Gastrocnemius medialis (tissue), 4 donors: ENCODE measurements at regions not wholly inside any gene's neighbourhood (a gene's known extent, or its start where the extent isn't known, plus 50 kb on each side); places are given as distances from the start of the nearest gene placed in this dataset.

Experiments
- ATAC-seq, 2 donors: fragments of 150-250 bp; one replicate each; pipeline ENCODE4 v1.9.1; 2016
- DNase-seq, 2 donors: peaks; one replicate each; pipeline ENCODE4 v3.0.0-alpha.2; 2019
- H3K27ac ChIP-seq, 4 donors: fragments of 200-600 bp; sonication (generic); 1 replicate in 1 of 4; 2 replicates in 3 of 4; pipeline ENCODE4 v1.5.1; 2016 to 2018; ENCODE audit warnings: mild to moderate bottlenecking in 2 of 4, moderate library complexity in 1 of 4
- H3K27me3 ChIP-seq, 3 donors: fragments of 200-600 bp; sonication (generic) in 2 of 3; 1 replicate in 1 of 3; 2 replicates in 2 of 3; pipeline versions ENCODE4 v1.5.1 to v1.6.0; 2016 to 2019; ENCODE audit warnings: mild to moderate bottlenecking in 1 of 3, moderate library complexity in 1 of 3
- H3K36me3 ChIP-seq, 2 donors: fragments of 200-600 bp; sonication (generic) in 1 of 2; one replicate each; pipeline ENCODE4 v1.5.1; 2017 to 2018
- H3K4me1 ChIP-seq, 2 donors: fragments of 200-600 bp; sonication (generic) in 1 of 2; one replicate each; pipeline ENCODE4 v1.5.1; 2016 to 2017; ENCODE audit warnings: mild to moderate bottlenecking in 2 of 2
- H3K4me3 ChIP-seq, 4 donors: fragments of 200-600 bp; sonication (generic) in 3 of 4; 1 replicate in 1 of 4; 2 replicates in 3 of 4; pipeline ENCODE4 v1.5.1; 2016 to 2019; ENCODE audit warnings: mild to moderate bottlenecking in 2 of 4
- H3K9me3 ChIP-seq, 3 donors: fragments of 200-600 bp; sonication (generic) in 2 of 3; 1 replicate in 1 of 3; 2 replicates in 2 of 3; pipeline ENCODE4 v1.5.1; 2016 to 2019
- POLR2A ChIP-seq, 2 donors: fragments of 450-650 bp; IDR thresholded peaks; one replicate each; pipeline ENCODE4 v1.6.1; 2017; ENCODE audit warnings: antibody characterized with exemption in 2 of 2, mild to moderate bottlenecking in 2 of 2, moderate library complexity in 2 of 2
- in situ Hi-C, 4 donors: fragments of 200-750 bp; cut with MboI; loops; one replicate each; pipeline versions ENCODE4 v1.15.0 to v1.8.0; 2017; ENCODE audit warnings: low sequenced_read_pairs in 4 of 4
- intact Hi-C: fragments of 100-400 bp; cut with DNase I; formaldehyde crosslinking; loops from one replicate; pipeline ENCODE4 v1.15.1; 2023; ENCODE audit warnings: low total_unique reads
- TF ChIP-seq, protein P1 (sequence below), 5 experiments: fragments of 450-650 bp in 3 of 5; fragments of 200-600 bp in 2 of 5; sonication (generic) in 2 of 5; IDR thresholded peaks in 4 of 5; conservative IDR thresholded peaks in 1 of 5; 1 replicate in 4 of 5; 2 replicates in 1 of 5; pipeline ENCODE4 v1.5.1; 2016 to 2019; ENCODE audit warnings: antibody characterized with exemption in 5 of 5, mild to moderate bottlenecking in 3 of 5, moderate library complexity in 3 of 5

DNA sequence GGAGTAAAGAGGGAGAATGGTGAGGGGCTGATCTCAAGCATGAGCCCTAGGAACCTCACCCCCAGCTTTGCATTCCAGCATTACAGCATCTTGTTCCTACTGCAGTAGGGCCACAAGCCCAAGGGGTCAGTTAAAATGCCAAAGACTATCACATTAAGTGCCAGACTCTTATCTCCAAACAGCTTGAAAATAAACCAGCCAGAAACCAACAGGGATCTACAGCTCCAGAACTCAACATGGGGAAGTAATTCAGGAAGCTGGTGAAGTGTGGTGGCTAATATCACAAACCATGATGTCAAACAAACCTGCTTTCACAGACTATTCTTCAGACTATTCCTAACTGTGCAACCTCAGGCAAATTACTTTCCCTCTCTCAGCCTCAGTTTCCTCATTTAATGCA is 278.3 kb downstream of the TNS1 start:
- no peaks in the 10 kb centered on the region for H3K9me3 ChIP-seq
- intact Hi-C loops = no loop called here
- H3K4me1 ChIP-seq = peaks cover 6 to 7% of the 10 kb centered on the region in 2 donors
- in situ Hi-C loops = loop anchor here in 3 of 4 donors (25.0 kb wide), 3 partner anchors 212 to 1187 kb away; partner anchors contain the start of gene IGFBP5 (in 2 of the 3)
- TF ChIP-seq, protein P1, sequence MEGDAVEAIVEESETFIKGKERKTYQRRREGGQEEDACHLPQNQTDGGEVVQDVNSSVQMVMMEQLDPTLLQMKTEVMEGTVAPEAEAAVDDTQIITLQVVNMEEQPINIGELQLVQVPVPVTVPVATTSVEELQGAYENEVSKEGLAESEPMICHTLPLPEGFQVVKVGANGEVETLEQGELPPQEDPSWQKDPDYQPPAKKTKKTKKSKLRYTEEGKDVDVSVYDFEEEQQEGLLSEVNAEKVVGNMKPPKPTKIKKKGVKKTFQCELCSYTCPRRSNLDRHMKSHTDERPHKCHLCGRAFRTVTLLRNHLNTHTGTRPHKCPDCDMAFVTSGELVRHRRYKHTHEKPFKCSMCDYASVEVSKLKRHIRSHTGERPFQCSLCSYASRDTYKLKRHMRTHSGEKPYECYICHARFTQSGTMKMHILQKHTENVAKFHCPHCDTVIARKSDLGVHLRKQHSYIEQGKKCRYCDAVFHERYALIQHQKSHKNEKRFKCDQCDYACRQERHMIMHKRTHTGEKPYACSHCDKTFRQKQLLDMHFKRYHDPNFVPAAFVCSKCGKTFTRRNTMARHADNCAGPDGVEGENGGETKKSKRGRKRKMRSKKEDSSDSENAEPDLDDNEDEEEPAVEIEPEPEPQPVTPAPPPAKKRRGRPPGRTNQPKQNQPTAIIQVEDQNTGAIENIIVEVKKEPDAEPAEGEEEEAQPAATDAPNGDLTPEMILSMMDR (IDR thresholded peaks at IDR 0.05 in 4 of 5, conservative IDR thresholded peaks at IDR 0.05 in 1 of 5) = no peak
- no peak for TF ChIP-seq POLR2A (IDR thresholded peaks at IDR 0.05)
- no peak for ATAC-seq
- no peak for DNase-seq
- no peak overlapping the region for H3K4me3 ChIP-seq
- H3K27me3 ChIP-seq = no peaks in the 10 kb centered on the region
- no peak overlapping the region for H3K27ac ChIP-seq
- H3K36me3 ChIP-seq = no peaks in the 10 kb centered on the region

DNA sequence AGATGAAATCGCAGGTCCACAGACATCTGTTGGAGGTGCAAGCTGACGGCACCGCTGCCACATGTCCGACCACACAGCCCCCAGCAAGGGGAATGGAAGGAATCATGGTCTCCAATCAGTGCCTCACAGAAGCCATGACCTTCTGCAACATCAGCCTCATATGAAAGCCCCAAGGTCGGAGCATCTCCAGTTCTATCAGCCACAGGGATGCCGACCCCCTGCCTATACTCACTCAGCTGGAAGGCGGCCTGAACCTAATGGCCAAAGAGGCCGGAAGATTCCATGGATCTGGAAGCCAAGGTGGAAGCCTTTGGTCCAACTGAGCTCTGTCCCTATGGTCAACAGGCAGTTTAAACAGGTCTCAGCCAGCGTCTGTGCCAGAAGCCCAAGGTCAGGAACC is 278.8 kb downstream of the TNS1 start:
- no peak for DNase-seq

DNA sequence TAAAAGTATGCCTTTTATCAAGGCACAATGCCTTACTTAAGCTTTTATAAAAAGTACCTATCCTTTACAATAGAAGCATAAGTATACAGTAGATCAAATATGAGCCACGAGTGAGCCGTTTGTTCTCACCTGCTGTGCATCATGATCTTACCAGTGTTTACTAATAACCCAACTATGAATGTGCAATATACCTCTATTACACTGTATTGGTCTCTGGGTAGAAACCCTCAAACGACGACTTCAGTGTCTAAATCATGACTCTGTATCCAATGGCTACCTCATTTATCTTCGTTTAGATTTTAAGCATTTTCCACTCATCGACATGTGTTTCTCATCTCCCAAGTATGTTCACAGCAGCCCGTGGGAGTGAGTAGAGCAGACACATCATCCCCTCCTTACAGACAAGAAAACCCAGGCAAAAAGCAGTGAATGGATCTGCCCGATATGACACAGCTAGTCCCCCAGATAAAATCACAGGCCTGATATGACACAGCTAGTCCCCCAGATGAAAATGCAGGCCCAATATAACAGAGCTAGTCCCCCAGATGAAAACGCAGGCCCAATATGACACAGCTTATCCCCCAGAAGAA is 279.8 kb downstream of the TNS1 start:
- Histone ChIP-seq H3K4me3 (no peak overlapping the region), H3K4me1 (no peaks in the 10 kb centered on the region), H3K27me3 (no peaks in the 10 kb centered on the region), H3K9me3 (no peaks in the 10 kb centered on the region), H3K27ac (no peak overlapping the region), H3K36me3 (no peaks in the 10 kb centered on the region)
- TF ChIP-seq POLR2A (IDR thresholded peaks at IDR 0.05) = no peak
- TF ChIP-seq, protein P1 (IDR thresholded peaks at IDR 0.05 in 4 of 5, conservative IDR thresholded peaks at IDR 0.05 in 1 of 5) = no peak
- DNase-seq (no peak), ATAC-seq (no peak)
- intact Hi-C loops (no loop called here), in situ Hi-C loops (loop anchor here in 3 of 4 donors (25.0 kb wide), 3 partner anchors 211 to 1186 kb away; partner anchors contain the start of gene IGFBP5 (in 2 of the 3))

More for the DNA sequence above, 278.8 kb downstream of the TNS1 start:
- no peaks in the 10 kb centered on the region for H3K27me3 ChIP-seq
- in situ Hi-C loops (loop anchor here in 3 of 4 donors (25.0 kb wide), 3 partner anchors 212 to 1187 kb away; partner anchors contain the start of gene IGFBP5 (in 2 of the 3)), intact Hi-C loops (no loop called here)
- H3K36me3 ChIP-seq = no peaks in the 10 kb centered on the region
- no peak for ATAC-seq
- no peak overlapping the region for H3K4me3 ChIP-seq
- no peaks in the 10 kb centered on the region for H3K9me3 ChIP-seq
- H3K27ac ChIP-seq = no peak overlapping the region
- H3K4me1 ChIP-seq = peaks cover under 1 to 2% of the 10 kb centered on the region in 2 donors
- no peak for TF ChIP-seq POLR2A (IDR thresholded peaks at IDR 0.05)
- TF ChIP-seq, protein P1 (IDR thresholded peaks at IDR 0.05 in 4 of 5, conservative IDR thresholded peaks at IDR 0.05 in 1 of 5) = no peak

DNA sequence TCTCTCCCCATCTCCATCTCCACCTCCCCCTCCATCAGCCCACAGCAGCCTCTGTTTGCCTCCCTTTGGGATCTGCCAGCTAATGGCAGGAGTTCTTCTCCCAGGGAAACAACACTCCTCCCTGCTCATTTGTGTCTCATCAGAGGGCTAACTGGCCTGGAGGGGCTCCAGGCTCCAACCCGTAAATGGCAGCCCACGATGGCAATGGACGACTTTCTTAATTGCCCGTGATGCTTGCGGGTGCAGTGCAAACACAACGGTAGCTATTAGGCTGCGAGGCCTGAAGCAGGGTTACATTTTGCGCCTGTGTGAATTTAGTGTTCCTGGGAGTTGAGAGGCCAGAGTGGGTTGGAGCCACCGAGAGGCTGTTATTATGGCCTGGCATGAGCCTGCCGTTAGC is 285.1 kb downstream of the TNS1 start:
- H3K36me3 ChIP-seq = no peaks in the 10 kb centered on the region
- H3K9me3 ChIP-seq = no peaks in the 10 kb centered on the region
- H3K27ac ChIP-seq = no peak overlapping the region
- DNase-seq (no peak), ATAC-seq (no peak)
- H3K4me1 ChIP-seq = peaks cover 10 to 18% of the 10 kb centered on the region in 2 donors
- no peaks in the 10 kb centered on the region for H3K27me3 ChIP-seq
- TF ChIP-seq, protein P1 (IDR thresholded peaks at IDR 0.05 in 4 of 5, conservative IDR thresholded peaks at IDR 0.05 in 1 of 5) = no peak
- no peak for TF ChIP-seq POLR2A (IDR thresholded peaks at IDR 0.05)
- in situ Hi-C loops = loop anchor here (10.0 to 25.0 kb wide), 7 partner anchors 203 to 1203 kb away; partner anchors contain the start of gene IGFBP5 (in 3 of the 4)
- H3K4me3 ChIP-seq = no peak overlapping the region
- intact Hi-C loops = loop anchor here (10.0 kb wide), 2 partner anchors 203 to 1683 kb away; no protein-coding TSS in a partner anchor
